Liver (tissue), 8 donors: ENCODE measurements at regions not wholly inside any gene's neighbourhood (a gene's known extent, or its start where the extent isn't known, plus 50 kb on each side); places are given as distances from the start of the nearest gene placed in this dataset.
"Not testable (repeated sequence)": the region's sequence is repeated elsewhere in the genome, so short reads cannot be mapped to it uniquely, and the experiment has no call there.

Experiments
- DNase-seq: peaks from one replicate; pipeline ENCODE4 v3.0.0-alpha.2; 2017; ENCODE audit warnings: low spot score
- H3K27ac ChIP-seq, 2 donors: one replicate each; pipeline ENCODE4 v1.7.0; 2013; ENCODE audit warnings: inconsistent platforms in 2 of 2, low read length in 2 of 2, control low read depth in 1 of 2, low read depth in 1 of 2, mild to moderate bottlenecking in 1 of 2
- H3K27me3 ChIP-seq, 4 donors: one replicate each; pipeline versions ENCODE4 v1.6.1 to v1.7.0; 2013; ENCODE audit warnings: low read length in 3 of 4, inconsistent platforms in 1 of 4, mild to moderate bottlenecking in 1 of 4, moderate library complexity in 1 of 4; ENCODE audit not compliant: control insufficient read depth in 4 of 4, insufficient read depth in 4 of 4
- H3K36me3 ChIP-seq, 4 donors: one replicate each; pipeline versions ENCODE4 v1.6.1 to v1.7.0; 2013; ENCODE audit warnings: low read length in 3 of 4, mild to moderate bottlenecking in 3 of 4, low read depth in 1 of 4, moderate library complexity in 1 of 4; ENCODE audit not compliant: control insufficient read depth in 4 of 4, insufficient read depth in 3 of 4
- H3K4me1 ChIP-seq, 4 donors: one replicate each; pipeline versions ENCODE4 v1.6.1 to v1.7.0; 2013; ENCODE audit warnings: low read length in 3 of 4, mild to moderate bottlenecking in 3 of 4, moderate library complexity in 1 of 4; ENCODE audit not compliant: control insufficient read depth in 4 of 4, insufficient read depth in 4 of 4
- H3K4me3 ChIP-seq, 3 donors: one replicate each; pipeline versions ENCODE4 v1.6.1 to v1.7.0; 2013; ENCODE audit warnings: low read length in 3 of 3, control low read depth in 1 of 3, low read depth in 1 of 3, mild to moderate bottlenecking in 1 of 3
- H3K9ac ChIP-seq, 2 donors: one replicate each; pipeline ENCODE4 v1.7.0; 2013; ENCODE audit warnings: low read length in 2 of 2, mild to moderate bottlenecking in 2 of 2, moderate library complexity in 2 of 2, control low read depth in 1 of 2, low read depth in 1 of 2
- H3K9me3 ChIP-seq, 4 donors: one replicate each; pipeline versions ENCODE4 v1.6.1 to v1.7.0; 2013; ENCODE audit warnings: low read length in 3 of 4; ENCODE audit not compliant: control insufficient read depth in 4 of 4
- ATF3 ChIP-seq: IDR thresholded peaks from 2 replicates; pipeline ENCODE4 v1.6.1; 2016; ENCODE audit warnings: antibody characterized with exemption
- CTCF ChIP-seq: fragments of 150-350 bp; IDR thresholded peaks from 2 replicates; pipeline ENCODE4 v1.5.1; 2017; ENCODE audit warnings: improper control_type of control experiment, low read depth, low read length; ENCODE audit not compliant: missing input control
- FOXA1 ChIP-seq: IDR thresholded peaks from 2 replicates; pipeline ENCODE4 v1.6.1; 2016; ENCODE audit warnings: antibody characterized with exemption
- FOXA2 ChIP-seq: IDR thresholded peaks from 2 replicates; pipeline ENCODE4 v1.6.1; 2016; ENCODE audit warnings: antibody characterized with exemption
- GABPA ChIP-seq, 2 donors: IDR thresholded peaks in 1 of 2; conservative IDR thresholded peaks in 1 of 2; 2 replicates each; pipeline ENCODE4 v1.6.1; 2016; ENCODE audit warnings: antibody characterized with exemption in 2 of 2, mild to moderate bottlenecking in 1 of 2, moderate library complexity in 1 of 2
- HNF4G ChIP-seq: IDR thresholded peaks from 2 replicates; pipeline ENCODE4 v1.6.1; 2016; ENCODE audit warnings: antibody characterized with exemption
- JUND ChIP-seq, 2 donors: IDR thresholded peaks; 2 replicates each; pipeline ENCODE4 v1.6.1; 2016; ENCODE audit warnings: antibody characterized with exemption in 2 of 2
- MAX ChIP-seq: IDR thresholded peaks from 2 replicates; pipeline ENCODE4 v1.6.1; 2016; ENCODE audit warnings: antibody characterized with exemption
- NR2F2 ChIP-seq: IDR thresholded peaks from 2 replicates; pipeline ENCODE4 v1.6.1; 2016; ENCODE audit warnings: antibody characterized with exemption
- RAD21 ChIP-seq, 2 donors: IDR thresholded peaks; 2 replicates each; pipeline ENCODE4 v1.6.1; 2016; ENCODE audit warnings: antibody characterized with exemption in 2 of 2, mild to moderate bottlenecking in 2 of 2
- REST ChIP-seq: IDR thresholded peaks from 2 replicates; pipeline ENCODE4 v1.6.1; 2016; ENCODE audit warnings: antibody characterized with exemption, mild to moderate bottlenecking
- RXRA ChIP-seq, 2 donors: IDR thresholded peaks; 2 replicates each; pipeline ENCODE4 v1.6.1; 2017 to 2018; ENCODE audit warnings: antibody characterized with exemption in 2 of 2, mild to moderate bottlenecking in 1 of 2
- SP1 ChIP-seq: IDR thresholded peaks from 2 replicates; pipeline ENCODE4 v1.6.1; 2018; ENCODE audit warnings: antibody characterized with exemption, mild to moderate bottlenecking
- TAF1 ChIP-seq: conservative IDR thresholded peaks from 2 replicates; pipeline ENCODE4 v1.6.1; 2016; ENCODE audit warnings: antibody characterized with exemption, mild to moderate bottlenecking
- ZBTB33 ChIP-seq: IDR thresholded peaks from 2 replicates; pipeline ENCODE4 v1.6.1; 2016; ENCODE audit warnings: antibody characterized with exemption
- WGBS: extraction: QIAGEN DNeasy Blood & Tissue Kit; methylation state at CpG from one replicate; pipeline ENCODE4 v1.1.7; 2013; 5-methylcytosine and 5-hydroxymethylcytosine counted together
- donor health status: healthy.
- donor health status: healthy.
- donor health status: healthy.
- donor health status: healthy.
- donor health status: healthy.

GRCh38 chr10:15426558-15426957, 55.5 kb upstream of the FAM171A1 start (continued):
- TF ChIP-seq CTCF (no peak), RXRA (IDR thresholded peaks at IDR 0.05) (no peak)

- H3K4me1 ChIP-seq: no peaks in the 10 kb centered on the region
- 95% methylated on average over 29 of the region's 29 CpGs for WGBS
- H3K9ac ChIP-seq: no peak overlapping the region
- H3K9me3 ChIP-seq: no peaks in the 10 kb centered on the region
- H3K27me3 ChIP-seq: no peaks in the 10 kb centered on the region
- no peak for DNase-seq
- TF ChIP-seq REST: no peak
- no peak for TF ChIP-seq RAD21 (IDR thresholded peaks at IDR 0.05)
- no peak for TF ChIP-seq FOXA1
- TF ChIP-seq NR2F2: no peak
- TF ChIP-seq FOXA2: no peak
- no peak for TF ChIP-seq CTCF
- no peak for TF ChIP-seq GABPA (IDR thresholded peaks at IDR 0.05 in 1 of 2, conservative IDR thresholded peaks at IDR 0.05 in 1 of 2)
- no peak for TF ChIP-seq MAX
- TF ChIP-seq ATF3: no peak
- no peak for TF ChIP-seq JUND (IDR thresholded peaks at IDR 0.05)
- TF ChIP-seq TAF1: no peak
- no peak for TF ChIP-seq ZBTB33
- TF ChIP-seq HNF4G: no peak
- no peak for TF ChIP-seq SP1
- H3K27ac ChIP-seq: no peak overlapping the region
- H3K4me3 ChIP-seq: no peak overlapping the region
- no peaks in the 10 kb centered on the region for H3K36me3 ChIP-seq
Observed at GRCh38 chr10:15426115-15426514, 55.0 kb upstream of the FAM171A1 start.

GRCh38 chr10:15421875-15422274, 50.8 kb upstream of the FAM171A1 start:
- WGBS: 94% methylated on average over 4 of the region's 4 CpGs

More at GRCh38 chr10:15421875-15422274, 50.8 kb upstream of the FAM171A1 start:
- not testable (repeated sequence) for H3K9ac ChIP-seq, H3K27me3 ChIP-seq, DNase-seq, H3K36me3 ChIP-seq, H3K9me3 ChIP-seq, H3K4me3 ChIP-seq, H3K27ac ChIP-seq, H3K4me1 ChIP-seq
